Neural cell (in vitro differentiated cells): ENCODE measurements at regions not wholly inside any gene's neighbourhood (a gene's known extent, or its start where the extent isn't known, plus 50 kb on each side); places are given as distances from the start of the nearest gene placed in this dataset.

Experiments
- CTCF ChIP-seq: fragments of 450-650 bp; IDR thresholded peaks from 2 replicates; pipeline ENCODE4 v1.5.1; 2014; ENCODE audit warnings: antibody characterized with exemption, mild to moderate bottlenecking, moderate library complexity; ENCODE audit not compliant: poor library complexity, severe bottlenecking
- MXI1 ChIP-seq: fragments of 450-650 bp; conservative IDR thresholded peaks from 2 replicates; pipeline ENCODE4 v1.6.1; 2014; ENCODE audit warnings: antibody characterized with exemption, mild to moderate bottlenecking; ENCODE audit not compliant: poor library complexity, severe bottlenecking
- REST ChIP-seq: IDR thresholded peaks from 2 replicates; pipeline ENCODE4 v1.6.1; 2012; ENCODE audit warnings: borderline replicate concordance

GRCh38 chr5:110343616-110344015, 382.9 kb downstream of the TMEM232 start:
- TF ChIP-seq REST, result no peak
- TF ChIP-seq CTCF, result no peak
- no peak for TF ChIP-seq MXI1
